ENCODE measurements at regions not wholly inside any gene's neighbourhood (a gene's known extent, or its start where the extent isn't known, plus 50 kb on each side); places are given as distances from the start of the nearest gene placed in this dataset.

GRCh38 chr2:71823526-71823925 lies 324.1 kb downstream of the CYP26B1 start:
- no peak for DNase-seq
- no peak for ATAC-seq (replicated peaks in 1 of 4)
- Histone ChIP-seq H3K36me3 (ENCODE audit: control insufficient read depth in 2 of 2, extremely low read depth in 1 of 2, insufficient read depth in 1 of 2, low read length in 1 of 2) (no peaks in the 10 kb centered on the region), H3K9me3 (no peaks in the 10 kb centered on the region), H3K27ac (ENCODE audit: low read length) (no peak overlapping the region), H3K27me3 (replicated peaks in 1 of 2; ENCODE audit: control insufficient read depth in 2 of 2, extremely low read depth in 1 of 2, insufficient read depth in 2 of 2, low read length in 1 of 2) (peaks cover 0 to 4% of the 10 kb centered on the region in 2 experiments), H3K4me3 (ENCODE audit: control insufficient read depth in 1 of 2, extremely low read depth in 1 of 2, low read length in 1 of 2) (no peak overlapping the region), H3K4me1 (ENCODE audit: control insufficient read depth in 1 of 2, extremely low read depth in 1 of 2, insufficient read depth in 2 of 2, low read length in 2 of 2) (no peaks in the 10 kb centered on the region)
- H3K27me3 Mint-ChIP-seq: peaks cover 4 to 5% of the 10 kb centered on the region in 2 donors
- H3K4me3 Mint-ChIP-seq: no peak overlapping the region
- no peaks in the 10 kb centered on the region for H3K36me3 Mint-ChIP-seq
- peaks cover 0 to 3% (median 0%) of the 10 kb centered on the region in 3 donors for H3K9me3 Mint-ChIP-seq
- no peaks in the 10 kb centered on the region for H3K4me1 Mint-ChIP-seq
- ChIA-PET CTCF (no interaction called here), POLR2A (no interaction called here)
- H3K27ac Mint-ChIP-seq: no peak overlapping the region

DNA sequence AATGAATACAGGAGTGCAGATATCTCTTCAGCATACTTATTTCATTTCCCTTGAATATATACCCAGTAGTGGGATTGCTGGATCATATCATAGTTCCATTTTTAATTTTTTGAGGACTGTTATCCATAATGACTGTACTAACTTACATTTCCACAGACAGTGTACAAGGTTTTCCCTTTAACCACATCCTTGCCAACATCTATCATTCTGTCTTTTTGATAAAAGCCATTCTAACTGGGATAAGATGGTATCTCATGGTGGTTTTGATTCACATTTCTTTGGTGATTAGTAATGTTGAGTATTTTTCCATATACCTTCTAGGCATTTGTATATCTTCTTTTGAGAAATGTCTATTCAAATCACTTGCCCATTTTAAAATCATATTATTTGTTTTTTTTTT lies 325.2 kb downstream of the CYP26B1 start:
- peaks cover 0 to 3% (median 0%) of the 10 kb centered on the region in 3 donors for H3K9me3 Mint-ChIP-seq
- POLR2A ChIA-PET: no interaction called here
- H3K4me1 Mint-ChIP-seq: no peaks in the 10 kb centered on the region
- no peaks in the 10 kb centered on the region for H3K9me3 ChIP-seq
- no peaks in the 10 kb centered on the region for H3K36me3 ChIP-seq (ENCODE audit: control insufficient read depth in 2 of 2, extremely low read depth in 1 of 2, insufficient read depth in 1 of 2, low read length in 1 of 2)
- no peak overlapping the region for H3K27ac Mint-ChIP-seq
- H3K36me3 Mint-ChIP-seq: no peaks in the 10 kb centered on the region
- no peaks in the 10 kb centered on the region for H3K4me1 ChIP-seq (ENCODE audit: control insufficient read depth in 1 of 2, extremely low read depth in 1 of 2, insufficient read depth in 2 of 2, low read length in 2 of 2)
- H3K27me3 Mint-ChIP-seq: peaks cover 5 to 8% of the 10 kb centered on the region in 2 donors
- H3K27me3 ChIP-seq (replicated peaks in 1 of 2; ENCODE audit: control insufficient read depth in 2 of 2, extremely low read depth in 1 of 2, insufficient read depth in 2 of 2, low read length in 1 of 2): peaks cover 0 to under 1% of the 10 kb centered on the region in 2 experiments
- no peak for DNase-seq
- no peak overlapping the region for H3K4me3 Mint-ChIP-seq
- H3K4me3 ChIP-seq (ENCODE audit: control insufficient read depth in 1 of 2, extremely low read depth in 1 of 2, low read length in 1 of 2): no peak overlapping the region
- H3K27ac ChIP-seq (ENCODE audit: low read length): no peak overlapping the region
- ATAC-seq (replicated peaks in 1 of 4): no peak
- CTCF ChIA-PET: no interaction called here

- Mint-ChIP-seq H3K4me1 (no peaks in the 10 kb centered on the region), H3K27ac (no peak overlapping the region), H3K4me3 (no peak overlapping the region), H3K9me3 (peaks cover 0 to 3% (median 0%) of the 10 kb centered on the region in 3 donors), H3K36me3 (no peaks in the 10 kb centered on the region), H3K27me3 (peaks cover 5 to 8% of the 10 kb centered on the region in 2 donors)
- H3K4me1 ChIP-seq (ENCODE audit: control insufficient read depth in 1 of 2, extremely low read depth in 1 of 2, insufficient read depth in 2 of 2, low read length in 2 of 2): no peaks in the 10 kb centered on the region
- no peaks in the 10 kb centered on the region for H3K9me3 ChIP-seq
- ATAC-seq (replicated peaks in 1 of 4) (no peak), DNase-seq (no peak)
- CTCF ChIA-PET: no interaction called here
- no peaks in the 10 kb centered on the region for H3K36me3 ChIP-seq (ENCODE audit: control insufficient read depth in 2 of 2, extremely low read depth in 1 of 2, insufficient read depth in 1 of 2, low read length in 1 of 2)
- H3K27me3 ChIP-seq (replicated peaks in 1 of 2; ENCODE audit: control insufficient read depth in 2 of 2, extremely low read depth in 1 of 2, insufficient read depth in 2 of 2, low read length in 1 of 2): peaks cover 0 to 5% of the 10 kb centered on the region in 2 experiments
- no peak overlapping the region for H3K4me3 ChIP-seq (ENCODE audit: control insufficient read depth in 1 of 2, extremely low read depth in 1 of 2, low read length in 1 of 2)
- POLR2A ChIA-PET: no interaction called here
- no peak overlapping the region for H3K27ac ChIP-seq (ENCODE audit: low read length)
These were observed 325.8 kb downstream of the CYP26B1 start for GRCh38 chr2:71821856-71822255.

GRCh38 chr2:71816815-71817214 lies 330.8 kb downstream of the CYP26B1 start:
- WGBS (ENCODE audit: insufficient coverage): 76% methylated on average over 3 of the region's 4 CpGs
- ChIA-PET POLR2A (no interaction called here), CTCF (no interaction called here)
- Histone ChIP-seq H3K9me3 (no peaks in the 10 kb centered on the region), H3K36me3 (ENCODE audit: control insufficient read depth in 2 of 2, extremely low read depth in 1 of 2, insufficient read depth in 1 of 2, low read length in 1 of 2) (no peaks in the 10 kb centered on the region), H3K27ac (ENCODE audit: low read length) (no peak overlapping the region), H3K4me3 (ENCODE audit: control insufficient read depth in 1 of 2, extremely low read depth in 1 of 2, low read length in 1 of 2) (no peak overlapping the region), H3K4me1 (ENCODE audit: control insufficient read depth in 1 of 2, extremely low read depth in 1 of 2, insufficient read depth in 2 of 2, low read length in 2 of 2) (no peaks in the 10 kb centered on the region), H3K27me3 (replicated peaks in 1 of 2; ENCODE audit: control insufficient read depth in 2 of 2, extremely low read depth in 1 of 2, insufficient read depth in 2 of 2, low read length in 1 of 2) (peaks cover 0 to 20% of the 10 kb centered on the region in 2 experiments)
- H3K36me3 Mint-ChIP-seq: no peaks in the 10 kb centered on the region
- H3K9me3 Mint-ChIP-seq: no peaks in the 10 kb centered on the region
- ATAC-seq (replicated peaks in 1 of 4): no peak
- no peak for DNase-seq
- H3K4me3 Mint-ChIP-seq: no peak overlapping the region
- H3K27ac Mint-ChIP-seq: no peak overlapping the region
- H3K4me1 Mint-ChIP-seq: no peaks in the 10 kb centered on the region
- peaks cover 2 to 11% of the 10 kb centered on the region in 2 donors for H3K27me3 Mint-ChIP-seq

GRCh38 chr2:71815701-71816474 lies 331.8 kb downstream of the CYP26B1 start:
- Histone ChIP-seq H3K9me3 (no peaks in the 10 kb centered on the region), H3K36me3 (ENCODE audit: control insufficient read depth in 2 of 2, extremely low read depth in 1 of 2, insufficient read depth in 1 of 2, low read length in 1 of 2) (no peaks in the 10 kb centered on the region), H3K4me3 (ENCODE audit: control insufficient read depth in 1 of 2, extremely low read depth in 1 of 2, low read length in 1 of 2) (no peak overlapping the region), H3K4me1 (ENCODE audit: control insufficient read depth in 1 of 2, extremely low read depth in 1 of 2, insufficient read depth in 2 of 2, low read length in 2 of 2) (no peaks in the 10 kb centered on the region), H3K27ac (ENCODE audit: low read length) (no peak overlapping the region), H3K27me3 (replicated peaks in 1 of 2; ENCODE audit: control insufficient read depth in 2 of 2, extremely low read depth in 1 of 2, insufficient read depth in 2 of 2, low read length in 1 of 2) (peaks cover 0 to 21% of the 10 kb centered on the region in 2 experiments)
- Mint-ChIP-seq H3K4me1 (no peaks in the 10 kb centered on the region), H3K36me3 (no peaks in the 10 kb centered on the region), H3K9me3 (no peaks in the 10 kb centered on the region), H3K27me3 (peaks cover 2 to 11% of the 10 kb centered on the region in 2 donors), H3K27ac (no peak overlapping the region), H3K4me3 (no peak overlapping the region)
- DNase-seq (no peak), ATAC-seq (replicated peaks in 1 of 4) (no peak)
- WGBS (ENCODE audit: insufficient coverage): 51% methylated on average over 3 of the region's 5 CpGs
- CTCF ChIA-PET: no interaction called here
- POLR2A ChIA-PET: no interaction called here

GRCh38 chr2:71814885-71815284 lies 332.8 kb downstream of the CYP26B1 start:
- 50% methylated on average over 1 of the region's 2 CpGs for WGBS (ENCODE audit: insufficient coverage)
- no peak overlapping the region for H3K4me3 ChIP-seq (ENCODE audit: control insufficient read depth in 1 of 2, extremely low read depth in 1 of 2, low read length in 1 of 2)
- H3K27me3 ChIP-seq (replicated peaks in 1 of 2; ENCODE audit: control insufficient read depth in 2 of 2, extremely low read depth in 1 of 2, insufficient read depth in 2 of 2, low read length in 1 of 2): peaks cover 0 to 21% of the 10 kb centered on the region in 2 experiments
- no peaks in the 10 kb centered on the region for H3K4me1 ChIP-seq (ENCODE audit: control insufficient read depth in 1 of 2, extremely low read depth in 1 of 2, insufficient read depth in 2 of 2, low read length in 2 of 2)
- DNase-seq (no peak), ATAC-seq (replicated peaks in 1 of 4) (no peak)
- no peak overlapping the region for H3K27ac Mint-ChIP-seq
- no peaks in the 10 kb centered on the region for H3K9me3 Mint-ChIP-seq
- H3K27me3 Mint-ChIP-seq: peaks cover 2 to 11% of the 10 kb centered on the region in 2 donors
- H3K4me1 Mint-ChIP-seq: no peaks in the 10 kb centered on the region
- H3K27ac ChIP-seq (ENCODE audit: low read length): no peak overlapping the region
- CTCF ChIA-PET: no interaction called here
- no peaks in the 10 kb centered on the region for H3K36me3 ChIP-seq (ENCODE audit: control insufficient read depth in 2 of 2, extremely low read depth in 1 of 2, insufficient read depth in 1 of 2, low read length in 1 of 2)
- H3K36me3 Mint-ChIP-seq: no peaks in the 10 kb centered on the region
- H3K4me3 Mint-ChIP-seq: no peak overlapping the region
- POLR2A ChIA-PET: no interaction called here
- no peaks in the 10 kb centered on the region for H3K9me3 ChIP-seq

Data from T-cell (primary cell).